Stimulated activated CD4-positive, alpha-beta T cell treated with anti-CD3 and anti-CD28 coated beads, TNF-alpha, amount 100 ng/mL, for 24 hours (primary cell): ENCODE measurements at regions not wholly inside any gene's neighbourhood (a gene's known extent, or its start where the extent isn't known, plus 50 kb on each side); places are given as distances from the start of the nearest gene placed in this dataset.
"Not testable (repeated sequence)": the region's sequence is repeated elsewhere in the genome, so short reads cannot be mapped to it uniquely, and the experiment has no call there.

Experiments
- DNase-seq, 3 experiments: peaks; one replicate each; pipeline ENCODE4 v3.0.0-alpha.2; 2020; ENCODE audit warnings: low read depth in 3 of 3

- DNase-seq = no peak
These were observed 97.6 kb downstream of the LYZL2 start for GRCh38 chr10:30531751-30532530.

GRCh38 chr10:30529373-30529998 is 95.5 kb downstream of the MAP3K8 start:
- DNase-seq = peak; percentile 37 to 70 (median 50)

- no peak for DNase-seq
These were observed 94.4 kb downstream of the MAP3K8 start for GRCh38 chr10:30528429-30528786.

- DNase-seq = no peak
These were observed 93.8 kb downstream of the MAP3K8 start for GRCh38 chr10:30527623-30528428.

- DNase-seq = not testable (repeated sequence)
These were observed 88.7 kb downstream of the MAP3K8 start for GRCh38 chr10:30522661-30523078.

- no peak for DNase-seq
These were observed 84.9 kb downstream of the MAP3K8 start for GRCh38 chr10:30518907-30519306.
